HCT116 (cell line): ENCODE measurements at regions not wholly inside any gene's neighbourhood (a gene's known extent, or its start where the extent isn't known, plus 50 kb on each side); places are given as distances from the start of the nearest gene placed in this dataset.

Experiments
- ATAC-seq: fragments of 200-7000 bp; cut with Tn5 transposase; 2 replicates; pipeline ENCODE4 v1.9.1; 2020; ENCODE audit warnings: mild to moderate bottlenecking, moderate library complexity
- BruUV-seq: library from RNA; stranded (reverse); fragments of 400-500 nt; replicated peaks from 2 replicates; lab custom pipeline; 2021; lab: Mats Ljungman, UMichigan
- CTCF ChIA-PET: fragments of 300-600 bp; sonication (Branson Sonifier 250); formaldehyde crosslinking; loops from one replicate; lab custom pipeline; 2021; ENCODE audit warnings: antibody characterized with exemption; lab: Charles Lee
- POLR2A ChIA-PET: fragments of 300-600, 350-600 bp; sonication (Branson Sonifier 250); formaldehyde crosslinking; loops from one replicate; lab custom pipeline; 2021; ENCODE audit warnings: antibody characterized with exemption; lab: Charles Lee
- RAD21 ChIA-PET, 2 experiments: fragments of 300-600 bp; sonication (Branson Sonifier 250); formaldehyde crosslinking; loops; one replicate each; lab custom pipeline; 2023; ENCODE audit warnings: low total read pairs in 2 of 2; ENCODE audit not compliant: uncharacterized antibody in 2 of 2, unreplicated experiment in 2 of 2, low non-redundant PET in 1 of 2; lab: Charles Lee
- DNase-seq: peaks from one replicate; pipeline ENCODE4 v3.0.0-alpha.2; 2010; ENCODE audit warnings: low read depth, low spot score
- H2AFZ ChIP-seq: fragments of 200-600 bp; shearing (Covaris generic), sonication (generic); 2 replicates; pipeline ENCODE4 v1.6.1; 2017; ENCODE audit warnings: low read depth, mixed run types, mixed read lengths, antibody characterized with exemption, low read length; ENCODE audit not compliant: poor library complexity, severe bottlenecking
- H3K27ac ChIP-seq: 2 replicates; pipeline ENCODE4 v1.5.1; 2012; ENCODE audit warnings: low read depth, low read length
- H3K27me3 ChIP-seq: fragments of 200-600 bp; sonication (generic); 2 replicates; pipeline ENCODE4 v1.6.1; 2016; ENCODE audit warnings: mixed run types, low read length, mixed read lengths; ENCODE audit not compliant: insufficient read depth
- H3K36me3 ChIP-seq, 2 experiments: fragments of 200-500 bp in 1 of 2; fragments of 200-600 bp in 1 of 2; sonication (Bioruptor generic) in 1 of 2; sonication (generic) in 1 of 2; 2 replicates each; pipeline versions ENCODE4 v1.5.1 to v1.6.1; 2014 to 2016; ENCODE audit warnings: low read length in 2 of 2, inconsistent platforms in 1 of 2, mixed read lengths in 1 of 2, mixed run types in 1 of 2; ENCODE audit not compliant: insufficient read depth in 2 of 2, control insufficient read depth in 1 of 2
- H3K4me1 ChIP-seq, 2 experiments: fragments of 200-600 bp in 1 of 2; sonication (generic) in 1 of 2; 2 replicates each; pipeline versions ENCODE4 v1.5.1 to v1.6.1; 2012 to 2017; ENCODE audit warnings: low read length in 2 of 2, inconsistent platforms in 1 of 2, mild to moderate bottlenecking in 1 of 2, mixed read lengths in 1 of 2, mixed run types in 1 of 2, moderate library complexity in 1 of 2; ENCODE audit not compliant: insufficient read depth in 2 of 2, control insufficient read depth in 1 of 2
- H3K4me2 ChIP-seq: fragments of 200-600 bp; sonication (generic); 2 replicates; pipeline ENCODE4 v1.6.1; 2017; ENCODE audit warnings: mixed run types, low read length, mixed read lengths
- H3K4me3 ChIP-seq, 2 experiments: fragments of 200-600 bp in 1 of 2; sonication (generic) in 1 of 2; replicated peaks in 1 of 2; 2 replicates each; pipeline ENCODE4 v1.5.1; 2011 to 2016; ENCODE audit warnings: low read length in 2 of 2, control low read depth in 1 of 2, low read depth in 1 of 2, mild to moderate bottlenecking in 1 of 2, mixed read lengths in 1 of 2, mixed run types in 1 of 2
- H3K79me2 ChIP-seq: fragments of 200-600 bp; sonication (generic); 2 replicates; pipeline ENCODE4 v1.6.1; 2017; ENCODE audit warnings: mild to moderate bottlenecking, mixed run types, low read length, moderate library complexity, mixed read lengths; ENCODE audit not compliant: insufficient read depth
- H3K9ac ChIP-seq: fragments of 200-600 bp; sonication (generic); 2 replicates; pipeline ENCODE4 v1.6.1; 2016; ENCODE audit warnings: low read length, mixed read lengths
- H3K9me2 ChIP-seq: fragments of 200-600 bp; sonication (generic), shearing (Covaris generic); 2 replicates; pipeline ENCODE4 v1.6.1; 2017; ENCODE audit warnings: mixed run types, mild to moderate bottlenecking, moderate library complexity; ENCODE audit not compliant: insufficient read depth
- H3K9me3 ChIP-seq, 2 experiments: fragments of 200-500 bp in 1 of 2; fragments of 200-600 bp in 1 of 2; sonication (Bioruptor generic) in 1 of 2; sonication (generic) in 1 of 2; 2 replicates each; pipeline ENCODE4 v1.6.1; 2014 to 2017; ENCODE audit warnings: low read length in 2 of 2, mixed read lengths in 2 of 2, inconsistent platforms in 1 of 2, low read depth in 1 of 2, mild to moderate bottlenecking in 1 of 2, mixed run types in 1 of 2, moderate library complexity in 1 of 2; ENCODE audit not compliant: control insufficient read depth in 1 of 2, insufficient read depth in 1 of 2
- H4K20me1 ChIP-seq: fragments of 200-600 bp; sonication (generic), shearing (Covaris generic); 2 replicates; pipeline ENCODE4 v1.6.1; 2017; ENCODE audit warnings: mixed run types, mild to moderate bottlenecking, moderate library complexity; ENCODE audit not compliant: insufficient read depth
- ATF3 ChIP-seq: IDR thresholded peaks from 2 replicates; pipeline ENCODE4 v1.6.1; 2012
- CBX3 ChIP-seq: IDR thresholded peaks from 2 replicates; pipeline ENCODE4 v1.6.1; 2012; ENCODE audit warnings: low read depth
- CTCF ChIP-seq, 3 experiments: fragments of 200-600 bp in 1 of 3; sonication (generic) in 1 of 3; IDR thresholded peaks in 2 of 3; conservative IDR thresholded peaks in 1 of 3; 2 replicates each; pipeline ENCODE4 v1.5.1; 2012 to 2017; ENCODE audit warnings: low read depth in 2 of 3, low read length in 2 of 3, antibody characterized with exemption in 1 of 3, borderline replicate concordance in 1 of 3, control low read depth in 1 of 3, mild to moderate bottlenecking in 1 of 3, mixed read lengths in 1 of 3, mixed run types in 1 of 3, moderate library complexity in 1 of 3; ENCODE audit not compliant: insufficient read depth in 1 of 3
- EGR1 ChIP-seq: IDR thresholded peaks from 2 replicates; pipeline ENCODE4 v1.6.1; 2012; ENCODE audit warnings: low read depth
- ELF1 ChIP-seq: IDR thresholded peaks from 2 replicates; pipeline ENCODE4 v1.6.1; 2012; ENCODE audit warnings: low read depth, borderline replicate concordance
- EZH2 ChIP-seq: fragments of 200-600 bp; sonication (generic); IDR thresholded peaks from 2 replicates; pipeline ENCODE4 v1.6.1; 2017; ENCODE audit warnings: antibody characterized with exemption, mixed run types
- EZH2phosphoT487 ChIP-seq: fragments of 200-600 bp; IDR thresholded peaks from 2 replicates; pipeline ENCODE4 v1.6.1; 2018; ENCODE audit warnings: antibody characterized with exemption, borderline replicate concordance
- FOSL1 ChIP-seq: IDR thresholded peaks from 2 replicates; pipeline ENCODE4 v1.6.1; 2012; ENCODE audit warnings: low read depth
- JUND ChIP-seq: IDR thresholded peaks from 2 replicates; pipeline ENCODE4 v1.6.1; 2012
- MAX ChIP-seq: IDR thresholded peaks from 2 replicates; pipeline ENCODE4 v1.6.1; 2012
- POLR2AphosphoS5 ChIP-seq: IDR thresholded peaks from 2 replicates; pipeline ENCODE4 v1.6.1; 2011; ENCODE audit warnings: mild to moderate bottlenecking, low read depth, low read length, moderate library complexity
- RAD21 ChIP-seq: IDR thresholded peaks from 2 replicates; pipeline ENCODE4 v1.6.1; 2012; ENCODE audit warnings: low read depth, mild to moderate bottlenecking
- SIN3A ChIP-seq: IDR thresholded peaks from 2 replicates; pipeline ENCODE4 v1.6.1; 2012; ENCODE audit warnings: low read depth
- SP1 ChIP-seq: IDR thresholded peaks from 2 replicates; pipeline ENCODE4 v1.6.1; 2012; ENCODE audit warnings: low read depth
- TCF7L2 ChIP-seq: IDR thresholded peaks from 2 replicates; pipeline ENCODE4 v1.7.0; 2011; ENCODE audit warnings: borderline replicate concordance, inconsistent platforms; ENCODE audit not compliant: insufficient read depth, insufficient read length; ENCODE audit errors: extremely low read depth
- YY1 ChIP-seq: IDR thresholded peaks from 2 replicates; pipeline ENCODE4 v1.6.1; 2011; ENCODE audit warnings: low read length, low read depth, moderate library complexity, mild to moderate bottlenecking; ENCODE audit not compliant: insufficient replicate concordance; ENCODE audit errors: extremely low read depth
- ZNF274 ChIP-seq: fragments of 200-500 bp; sonication (Bioruptor generic); IDR thresholded peaks from 2 replicates; pipeline ENCODE4 v1.6.1; 2014; ENCODE audit warnings: mild to moderate bottlenecking, low read depth, low read length, inconsistent platforms
- intact Hi-C: fragments of 100-400 bp; cut with micrococcal nuclease; formaldehyde crosslinking; loops from 2 replicates; pipeline ENCODE4 v1.10.0; 2022

GRCh38 chr1:112328600-112328999 is 67.4 kb upstream of the CTTNBP2NL start:
- no peaks in the 10 kb centered on the region for H3K9me3 ChIP-seq
- H3K4me3 ChIP-seq, result no peak overlapping the region
- no peaks in the 10 kb centered on the region for H4K20me1 ChIP-seq
- TF ChIP-seq ATF3 (no peak), ELF1 (no peak), EZH2phosphoT487 (no peak), JUND (no peak), POLR2AphosphoS5 (no peak), CBX3 (no peak), EZH2 (no peak), FOSL1 (no peak), TCF7L2 (no peak), CTCF (IDR thresholded peaks at IDR 0.05 in 2 of 3, conservative IDR thresholded peaks at IDR 0.05 in 1 of 3; ENCODE audit: borderline replicate concordance in 1 of 3, insufficient read depth in 1 of 3, low read depth in 2 of 3, low read length in 2 of 3) (no peak), SIN3A (no peak), EGR1 (no peak), YY1 (no peak), RAD21 (no peak), SP1 (no peak), MAX (no peak), ZNF274 (no peak)
- TF ChIP-seq, all 23 proteins: peak for 0
- Histone ChIP-seq H2AFZ (no peak overlapping the region), H3K79me2 (no peaks in the 10 kb centered on the region), H3K36me3 (no peaks in the 10 kb centered on the region), H3K9ac (no peak overlapping the region), H3K4me2 (no peak overlapping the region), H3K9me2 (no peaks in the 10 kb centered on the region), H3K27ac (no peak overlapping the region), H3K27me3 (peaks cover 23% of the 10 kb centered on the region), H3K4me1 (no peaks in the 10 kb centered on the region)
- ChIA-PET RAD21 (no interaction called here), POLR2A (no interaction called here), CTCF (no interaction called here)
- no TSS peak for BruUV-seq
- DNase-seq, result no peak
- intact Hi-C loops, result no loop called here
- ATAC-seq, result no peak
